WTC11 (cell line): ENCODE measurements at regions not wholly inside any gene's neighbourhood (a gene's known extent, or its start where the extent isn't known, plus 50 kb on each side); places are given as distances from the start of the nearest gene placed in this dataset.

Experiments used
- ELF4 ChIP-seq: sonication (generic); formaldehyde crosslinking; IDR thresholded peaks from 2 replicates; pipeline ENCODE4 v1.8.1; 2022; ENCODE audit warnings: low read depth, mild to moderate bottlenecking, moderate library complexity, missing genetic modification reagents
- ESRRA ChIP-seq: sonication (generic); formaldehyde crosslinking; IDR thresholded peaks from 2 replicates; pipeline ENCODE4 v1.8.1; 2022; ENCODE audit warnings: mild to moderate bottlenecking, missing genetic modification reagents, borderline replicate concordance
- ZNF423 ChIP-seq: fragments of 250-450 bp; sonication (Bioruptor Pico); IDR thresholded peaks from 2 replicates; pipeline ENCODE4 v2.1.2; 2022; ENCODE audit warnings: mild to moderate bottlenecking, moderate library complexity
- TF ChIP-seq, protein P1 (sequence below): fragments of 200-600 bp; IDR thresholded peaks from 2 replicates; pipeline ENCODE4 v1.8.0; 2022; ENCODE audit warnings: antibody characterized with exemption

DNA sequence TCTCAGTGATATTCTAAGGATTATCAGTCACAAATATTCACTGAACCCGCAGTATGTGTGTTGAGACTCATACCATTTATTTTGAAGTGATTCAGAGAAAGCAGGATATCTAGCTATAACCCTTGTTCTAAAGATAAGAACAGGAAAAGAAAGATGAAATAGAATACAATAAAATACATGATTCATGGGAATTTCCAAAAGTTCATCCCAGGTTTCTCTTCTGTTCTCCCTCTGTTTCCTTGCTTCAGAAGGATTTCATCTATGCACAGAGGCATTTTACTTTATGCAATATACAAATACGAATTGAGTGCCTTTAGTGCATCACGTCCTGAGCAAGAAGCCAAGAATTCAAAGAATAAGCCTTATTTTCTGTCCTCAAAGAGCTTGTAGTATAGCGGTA lies 274.4 kb upstream of the GPC6 start:
- TF ChIP-seq ZNF423 (CRISPR knock-in tag), result no peak
- TF ChIP-seq, protein P1, sequence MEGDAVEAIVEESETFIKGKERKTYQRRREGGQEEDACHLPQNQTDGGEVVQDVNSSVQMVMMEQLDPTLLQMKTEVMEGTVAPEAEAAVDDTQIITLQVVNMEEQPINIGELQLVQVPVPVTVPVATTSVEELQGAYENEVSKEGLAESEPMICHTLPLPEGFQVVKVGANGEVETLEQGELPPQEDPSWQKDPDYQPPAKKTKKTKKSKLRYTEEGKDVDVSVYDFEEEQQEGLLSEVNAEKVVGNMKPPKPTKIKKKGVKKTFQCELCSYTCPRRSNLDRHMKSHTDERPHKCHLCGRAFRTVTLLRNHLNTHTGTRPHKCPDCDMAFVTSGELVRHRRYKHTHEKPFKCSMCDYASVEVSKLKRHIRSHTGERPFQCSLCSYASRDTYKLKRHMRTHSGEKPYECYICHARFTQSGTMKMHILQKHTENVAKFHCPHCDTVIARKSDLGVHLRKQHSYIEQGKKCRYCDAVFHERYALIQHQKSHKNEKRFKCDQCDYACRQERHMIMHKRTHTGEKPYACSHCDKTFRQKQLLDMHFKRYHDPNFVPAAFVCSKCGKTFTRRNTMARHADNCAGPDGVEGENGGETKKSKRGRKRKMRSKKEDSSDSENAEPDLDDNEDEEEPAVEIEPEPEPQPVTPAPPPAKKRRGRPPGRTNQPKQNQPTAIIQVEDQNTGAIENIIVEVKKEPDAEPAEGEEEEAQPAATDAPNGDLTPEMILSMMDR, result no peak
- no peak for TF ChIP-seq ESRRA
- TF ChIP-seq ELF4 (CRISPR knock-in tag), result no peak
